ENCODE measurements at regions not wholly inside any gene's neighbourhood (a gene's known extent, or its start where the extent isn't known, plus 50 kb on each side); places are given as distances from the start of the nearest gene placed in this dataset.

- TF ChIP-seq CTCF (IDR thresholded peaks at IDR 0.05) (no peak), POLR2A (IDR thresholded peaks at IDR 0.05) (no peak)
Measured at GRCh38 chr4:104732766-104733165, 238.1 kb upstream of the CXXC4 start.

Measured in adrenal gland (tissue), 5 donors.